Liver (tissue), 8 donors: ENCODE measurements at regions not wholly inside any gene's neighbourhood (a gene's known extent, or its start where the extent isn't known, plus 50 kb on each side); places are given as distances from the start of the nearest gene placed in this dataset.

ENCODE experiments used
- DNase-seq: peaks from one replicate; pipeline ENCODE4 v3.0.0-alpha.2; 2017; ENCODE audit warnings: low spot score
- H3K27ac ChIP-seq, 2 donors: one replicate each; pipeline ENCODE4 v1.7.0; 2013; ENCODE audit warnings: inconsistent platforms in 2 of 2, low read length in 2 of 2, control low read depth in 1 of 2, low read depth in 1 of 2, mild to moderate bottlenecking in 1 of 2
- H3K27me3 ChIP-seq, 4 donors: one replicate each; pipeline versions ENCODE4 v1.6.1 to v1.7.0; 2013; ENCODE audit warnings: low read length in 3 of 4, inconsistent platforms in 1 of 4, mild to moderate bottlenecking in 1 of 4, moderate library complexity in 1 of 4; ENCODE audit not compliant: control insufficient read depth in 4 of 4, insufficient read depth in 4 of 4
- H3K36me3 ChIP-seq, 4 donors: one replicate each; pipeline versions ENCODE4 v1.6.1 to v1.7.0; 2013; ENCODE audit warnings: low read length in 3 of 4, mild to moderate bottlenecking in 3 of 4, low read depth in 1 of 4, moderate library complexity in 1 of 4; ENCODE audit not compliant: control insufficient read depth in 4 of 4, insufficient read depth in 3 of 4
- H3K4me1 ChIP-seq, 4 donors: one replicate each; pipeline versions ENCODE4 v1.6.1 to v1.7.0; 2013; ENCODE audit warnings: low read length in 3 of 4, mild to moderate bottlenecking in 3 of 4, moderate library complexity in 1 of 4; ENCODE audit not compliant: control insufficient read depth in 4 of 4, insufficient read depth in 4 of 4
- H3K4me3 ChIP-seq, 3 donors: one replicate each; pipeline versions ENCODE4 v1.6.1 to v1.7.0; 2013; ENCODE audit warnings: low read length in 3 of 3, control low read depth in 1 of 3, low read depth in 1 of 3, mild to moderate bottlenecking in 1 of 3
- H3K9ac ChIP-seq, 2 donors: one replicate each; pipeline ENCODE4 v1.7.0; 2013; ENCODE audit warnings: low read length in 2 of 2, mild to moderate bottlenecking in 2 of 2, moderate library complexity in 2 of 2, control low read depth in 1 of 2, low read depth in 1 of 2
- H3K9me3 ChIP-seq, 4 donors: one replicate each; pipeline versions ENCODE4 v1.6.1 to v1.7.0; 2013; ENCODE audit warnings: low read length in 3 of 4; ENCODE audit not compliant: control insufficient read depth in 4 of 4
- EGR1 ChIP-seq, 2 donors: IDR thresholded peaks; 2 replicates each; pipeline ENCODE4 v1.6.1; 2016 to 2018; ENCODE audit warnings: antibody characterized with exemption in 2 of 2, low read depth in 2 of 2
- FOXA1 ChIP-seq: IDR thresholded peaks from 2 replicates; pipeline ENCODE4 v1.6.1; 2016; ENCODE audit warnings: antibody characterized with exemption
- FOXA2 ChIP-seq: IDR thresholded peaks from 2 replicates; pipeline ENCODE4 v1.6.1; 2016; ENCODE audit warnings: antibody characterized with exemption
- GABPA ChIP-seq, 2 donors: IDR thresholded peaks in 1 of 2; conservative IDR thresholded peaks in 1 of 2; 2 replicates each; pipeline ENCODE4 v1.6.1; 2016; ENCODE audit warnings: antibody characterized with exemption in 2 of 2, mild to moderate bottlenecking in 1 of 2, moderate library complexity in 1 of 2
- HNF4A ChIP-seq, 2 donors: conservative IDR thresholded peaks; 2 replicates each; pipeline ENCODE4 v1.6.1; 2016; ENCODE audit warnings: antibody characterized with exemption in 2 of 2, mild to moderate bottlenecking in 2 of 2
- HNF4G ChIP-seq: IDR thresholded peaks from 2 replicates; pipeline ENCODE4 v1.6.1; 2016; ENCODE audit warnings: antibody characterized with exemption
- JUND ChIP-seq, 2 donors: IDR thresholded peaks; 2 replicates each; pipeline ENCODE4 v1.6.1; 2016; ENCODE audit warnings: antibody characterized with exemption in 2 of 2
- NR2F2 ChIP-seq: IDR thresholded peaks from 2 replicates; pipeline ENCODE4 v1.6.1; 2016; ENCODE audit warnings: antibody characterized with exemption
- RAD21 ChIP-seq, 2 donors: IDR thresholded peaks; 2 replicates each; pipeline ENCODE4 v1.6.1; 2016; ENCODE audit warnings: antibody characterized with exemption in 2 of 2, mild to moderate bottlenecking in 2 of 2
- RXRA ChIP-seq, 2 donors: IDR thresholded peaks; 2 replicates each; pipeline ENCODE4 v1.6.1; 2017 to 2018; ENCODE audit warnings: antibody characterized with exemption in 2 of 2, mild to moderate bottlenecking in 1 of 2
- SP1 ChIP-seq: IDR thresholded peaks from 2 replicates; pipeline ENCODE4 v1.6.1; 2018; ENCODE audit warnings: antibody characterized with exemption, mild to moderate bottlenecking
- TAF1 ChIP-seq: conservative IDR thresholded peaks from 2 replicates; pipeline ENCODE4 v1.6.1; 2016; ENCODE audit warnings: antibody characterized with exemption, mild to moderate bottlenecking
- YY1 ChIP-seq: IDR thresholded peaks from 2 replicates; pipeline ENCODE4 v1.6.1; 2016; ENCODE audit warnings: antibody characterized with exemption, mild to moderate bottlenecking
- WGBS: extraction: QIAGEN DNeasy Blood & Tissue Kit; methylation state at CpG from one replicate; pipeline ENCODE4 v1.1.7; 2013; 5-methylcytosine and 5-hydroxymethylcytosine counted together
- TF ChIP-seq, protein P1 (sequence below): IDR thresholded peaks from 2 replicates; pipeline ENCODE4 v1.6.1; 2016; ENCODE audit warnings: antibody characterized with exemption
- TF ChIP-seq, protein P2 (sequence below): IDR thresholded peaks from 2 replicates; pipeline ENCODE4 v1.6.1; 2016; ENCODE audit warnings: antibody characterized with exemption, mild to moderate bottlenecking
- TF ChIP-seq, protein P3 (sequence below): fragments of 150-350 bp; IDR thresholded peaks from 2 replicates; pipeline ENCODE4 v1.5.1; 2017; ENCODE audit warnings: improper control_type of control experiment, low read depth, low read length; ENCODE audit not compliant: missing input control
- TF ChIP-seq, protein P4 (sequence below): IDR thresholded peaks from 2 replicates; pipeline ENCODE4 v1.6.1; 2016; ENCODE audit warnings: antibody characterized with exemption
- TF ChIP-seq, protein P5 (sequence below): IDR thresholded peaks from 2 replicates; pipeline ENCODE4 v1.6.1; 2016; ENCODE audit warnings: antibody characterized with exemption
- donor health status: healthy.
- donor health status: healthy.
- donor health status: healthy.
- donor health status: healthy.
- donor health status: healthy.

DNA sequence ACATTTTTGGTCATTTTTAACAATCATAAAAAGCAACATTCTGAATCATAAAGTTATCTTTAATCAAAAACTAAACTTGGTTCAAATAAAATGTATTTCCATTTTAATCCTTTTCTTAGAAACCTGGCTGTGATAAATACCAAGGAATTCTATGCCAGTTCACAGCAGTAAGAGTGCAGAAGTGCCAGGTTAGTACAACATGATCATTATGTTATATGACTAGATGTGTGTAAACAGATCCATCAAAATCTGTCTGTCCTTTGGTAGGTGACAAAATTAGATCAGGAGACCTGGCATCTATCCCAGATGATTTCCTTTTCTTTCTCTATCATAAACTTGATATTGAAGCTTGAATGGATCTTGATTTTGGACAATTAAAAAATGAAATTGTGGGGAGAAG is 200.6 kb upstream of the STXBP6 start:
- H3K4me1 ChIP-seq = no peaks in the 10 kb centered on the region
- H3K4me3 ChIP-seq = no peak overlapping the region
- H3K27me3 ChIP-seq = peaks cover 0 to 6% (median 0%) of the 10 kb centered on the region in 4 donors
- H3K27ac ChIP-seq = no peak overlapping the region
- H3K9me3 ChIP-seq = no peaks in the 10 kb centered on the region
- H3K9ac ChIP-seq = no peak overlapping the region
- no peaks in the 10 kb centered on the region for H3K36me3 ChIP-seq
- TF ChIP-seq HNF4G (no peak), FOXA1 (no peak), SP1 (no peak), FOXA2 (no peak), TAF1 (no peak), HNF4A (conservative IDR thresholded peaks at IDR 0.05) (no peak), GABPA (IDR thresholded peaks at IDR 0.05 in 1 of 2, conservative IDR thresholded peaks at IDR 0.05 in 1 of 2) (no peak), JUND (IDR thresholded peaks at IDR 0.05) (no peak), NR2F2 (no peak), RXRA (IDR thresholded peaks at IDR 0.05) (no peak), EGR1 (IDR thresholded peaks at IDR 0.05; ENCODE audit: low read depth in 2 of 2) (no peak), YY1 (no peak), RAD21 (IDR thresholded peaks at IDR 0.05) (no peak)
- TF ChIP-seq, protein P1, sequence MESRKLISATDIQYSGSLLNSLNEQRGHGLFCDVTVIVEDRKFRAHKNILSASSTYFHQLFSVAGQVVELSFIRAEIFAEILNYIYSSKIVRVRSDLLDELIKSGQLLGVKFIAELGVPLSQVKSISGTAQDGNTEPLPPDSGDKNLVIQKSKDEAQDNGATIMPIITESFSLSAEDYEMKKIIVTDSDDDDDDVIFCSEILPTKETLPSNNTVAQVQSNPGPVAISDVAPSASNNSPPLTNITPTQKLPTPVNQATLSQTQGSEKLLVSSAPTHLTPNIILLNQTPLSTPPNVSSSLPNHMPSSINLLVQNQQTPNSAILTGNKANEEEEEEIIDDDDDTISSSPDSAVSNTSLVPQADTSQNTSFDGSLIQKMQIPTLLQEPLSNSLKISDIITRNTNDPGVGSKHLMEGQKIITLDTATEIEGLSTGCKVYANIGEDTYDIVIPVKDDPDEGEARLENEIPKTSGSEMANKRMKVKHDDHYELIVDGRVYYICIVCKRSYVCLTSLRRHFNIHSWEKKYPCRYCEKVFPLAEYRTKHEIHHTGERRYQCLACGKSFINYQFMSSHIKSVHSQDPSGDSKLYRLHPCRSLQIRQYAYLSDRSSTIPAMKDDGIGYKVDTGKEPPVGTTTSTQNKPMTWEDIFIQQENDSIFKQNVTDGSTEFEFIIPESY = no peak
- TF ChIP-seq, protein P2, sequence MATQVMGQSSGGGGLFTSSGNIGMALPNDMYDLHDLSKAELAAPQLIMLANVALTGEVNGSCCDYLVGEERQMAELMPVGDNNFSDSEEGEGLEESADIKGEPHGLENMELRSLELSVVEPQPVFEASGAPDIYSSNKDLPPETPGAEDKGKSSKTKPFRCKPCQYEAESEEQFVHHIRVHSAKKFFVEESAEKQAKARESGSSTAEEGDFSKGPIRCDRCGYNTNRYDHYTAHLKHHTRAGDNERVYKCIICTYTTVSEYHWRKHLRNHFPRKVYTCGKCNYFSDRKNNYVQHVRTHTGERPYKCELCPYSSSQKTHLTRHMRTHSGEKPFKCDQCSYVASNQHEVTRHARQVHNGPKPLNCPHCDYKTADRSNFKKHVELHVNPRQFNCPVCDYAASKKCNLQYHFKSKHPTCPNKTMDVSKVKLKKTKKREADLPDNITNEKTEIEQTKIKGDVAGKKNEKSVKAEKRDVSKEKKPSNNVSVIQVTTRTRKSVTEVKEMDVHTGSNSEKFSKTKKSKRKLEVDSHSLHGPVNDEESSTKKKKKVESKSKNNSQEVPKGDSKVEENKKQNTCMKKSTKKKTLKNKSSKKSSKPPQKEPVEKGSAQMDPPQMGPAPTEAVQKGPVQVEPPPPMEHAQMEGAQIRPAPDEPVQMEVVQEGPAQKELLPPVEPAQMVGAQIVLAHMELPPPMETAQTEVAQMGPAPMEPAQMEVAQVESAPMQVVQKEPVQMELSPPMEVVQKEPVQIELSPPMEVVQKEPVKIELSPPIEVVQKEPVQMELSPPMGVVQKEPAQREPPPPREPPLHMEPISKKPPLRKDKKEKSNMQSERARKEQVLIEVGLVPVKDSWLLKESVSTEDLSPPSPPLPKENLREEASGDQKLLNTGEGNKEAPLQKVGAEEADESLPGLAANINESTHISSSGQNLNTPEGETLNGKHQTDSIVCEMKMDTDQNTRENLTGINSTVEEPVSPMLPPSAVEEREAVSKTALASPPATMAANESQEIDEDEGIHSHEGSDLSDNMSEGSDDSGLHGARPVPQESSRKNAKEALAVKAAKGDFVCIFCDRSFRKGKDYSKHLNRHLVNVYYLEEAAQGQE = no peak
- TF ChIP-seq, protein P3, sequence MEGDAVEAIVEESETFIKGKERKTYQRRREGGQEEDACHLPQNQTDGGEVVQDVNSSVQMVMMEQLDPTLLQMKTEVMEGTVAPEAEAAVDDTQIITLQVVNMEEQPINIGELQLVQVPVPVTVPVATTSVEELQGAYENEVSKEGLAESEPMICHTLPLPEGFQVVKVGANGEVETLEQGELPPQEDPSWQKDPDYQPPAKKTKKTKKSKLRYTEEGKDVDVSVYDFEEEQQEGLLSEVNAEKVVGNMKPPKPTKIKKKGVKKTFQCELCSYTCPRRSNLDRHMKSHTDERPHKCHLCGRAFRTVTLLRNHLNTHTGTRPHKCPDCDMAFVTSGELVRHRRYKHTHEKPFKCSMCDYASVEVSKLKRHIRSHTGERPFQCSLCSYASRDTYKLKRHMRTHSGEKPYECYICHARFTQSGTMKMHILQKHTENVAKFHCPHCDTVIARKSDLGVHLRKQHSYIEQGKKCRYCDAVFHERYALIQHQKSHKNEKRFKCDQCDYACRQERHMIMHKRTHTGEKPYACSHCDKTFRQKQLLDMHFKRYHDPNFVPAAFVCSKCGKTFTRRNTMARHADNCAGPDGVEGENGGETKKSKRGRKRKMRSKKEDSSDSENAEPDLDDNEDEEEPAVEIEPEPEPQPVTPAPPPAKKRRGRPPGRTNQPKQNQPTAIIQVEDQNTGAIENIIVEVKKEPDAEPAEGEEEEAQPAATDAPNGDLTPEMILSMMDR = no peak
- TF ChIP-seq, protein P4, sequence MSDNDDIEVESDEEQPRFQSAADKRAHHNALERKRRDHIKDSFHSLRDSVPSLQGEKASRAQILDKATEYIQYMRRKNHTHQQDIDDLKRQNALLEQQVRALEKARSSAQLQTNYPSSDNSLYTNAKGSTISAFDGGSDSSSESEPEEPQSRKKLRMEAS = no peak
- TF ChIP-seq, protein P5, sequence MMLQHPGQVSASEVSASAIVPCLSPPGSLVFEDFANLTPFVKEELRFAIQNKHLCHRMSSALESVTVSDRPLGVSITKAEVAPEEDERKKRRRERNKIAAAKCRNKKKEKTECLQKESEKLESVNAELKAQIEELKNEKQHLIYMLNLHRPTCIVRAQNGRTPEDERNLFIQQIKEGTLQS = no peak
- no peak for DNase-seq

DNA sequence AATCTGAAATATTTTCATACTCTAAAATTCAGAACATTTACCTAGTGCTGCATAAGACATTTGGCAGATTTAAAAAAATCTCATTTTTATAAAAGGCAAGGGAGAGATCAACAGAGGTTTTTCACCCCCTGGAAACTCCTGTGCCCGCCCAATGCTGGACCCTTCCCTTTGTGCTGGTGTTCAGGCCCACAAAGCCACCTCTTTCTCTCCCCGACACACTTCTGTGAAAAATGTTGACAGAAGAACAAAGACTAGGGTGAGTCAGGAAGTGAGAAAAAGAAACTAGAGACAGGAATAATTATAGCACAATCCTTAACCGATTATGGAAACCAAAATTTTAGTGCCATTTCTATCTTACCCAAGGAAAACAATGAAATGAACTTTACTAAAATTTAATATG is 197.7 kb upstream of the STXBP6 start:
- Histone ChIP-seq H3K4me3 (no peak overlapping the region), H3K27ac (no peak overlapping the region), H3K36me3 (no peaks in the 10 kb centered on the region), H3K9ac (no peak overlapping the region), H3K4me1 (no peaks in the 10 kb centered on the region), H3K27me3 (no peaks in the 10 kb centered on the region), H3K9me3 (no peaks in the 10 kb centered on the region)
- DNase-seq = no peak
- WGBS = 82% methylated on average over 3 of the region's 3 CpGs
- no peak for TF ChIP-seq TAF1
- TF ChIP-seq FOXA2 = no peak
- TF ChIP-seq HNF4A (conservative IDR thresholded peaks at IDR 0.05) = no peak
- TF ChIP-seq JUND (IDR thresholded peaks at IDR 0.05) = no peak
- TF ChIP-seq, protein P3 = no peak
- TF ChIP-seq GABPA (IDR thresholded peaks at IDR 0.05 in 1 of 2, conservative IDR thresholded peaks at IDR 0.05 in 1 of 2) = no peak
- TF ChIP-seq YY1 = no peak
- TF ChIP-seq EGR1 (IDR thresholded peaks at IDR 0.05; ENCODE audit: low read depth in 2 of 2) = no peak
- TF ChIP-seq FOXA1 = no peak
- TF ChIP-seq, protein P5 = no peak
- no peak for TF ChIP-seq SP1
- TF ChIP-seq NR2F2 = no peak
- TF ChIP-seq HNF4G = no peak
